Psoas muscle (tissue), 7 donors: ENCODE measurements at regions not wholly inside any gene's neighbourhood (a gene's known extent, or its start where the extent isn't known, plus 50 kb on each side); places are given as distances from the start of the nearest gene placed in this dataset.

Source experiments
- ATAC-seq, 4 donors: fragments of 200-7000 bp; cut with Tn5 transposase; one replicate each; pipeline ENCODE4 v1.9.1; 2020; ENCODE audit warnings: moderate library complexity in 3 of 4, mild to moderate bottlenecking in 2 of 4
- DNase-seq, 2 donors: peaks; one replicate each; pipeline ENCODE4 v3.0.0-alpha.2; 2020
- H3K27ac ChIP-seq: fragments of 200-600 bp; one replicate; pipeline ENCODE4 v1.8.0; 2022
- H3K27me3 ChIP-seq, 3 donors: fragments of 200-600 bp in 1 of 3; one replicate each; pipeline versions ENCODE4 v1.6.1 to v1.8.0; 2013 to 2022; ENCODE audit warnings: low read length in 2 of 3, mild to moderate bottlenecking in 2 of 3, moderate library complexity in 1 of 3; ENCODE audit not compliant: insufficient read depth in 3 of 3
- H3K36me3 ChIP-seq, 2 donors: fragments of 200-600 bp in 1 of 2; one replicate each; pipeline versions ENCODE4 v1.6.1 to v1.8.0; 2013 to 2022; ENCODE audit warnings: low read depth in 1 of 2, mild to moderate bottlenecking in 1 of 2, moderate library complexity in 1 of 2; ENCODE audit not compliant: insufficient read depth in 1 of 2
- H3K4me1 ChIP-seq: fragments of 200-600 bp; one replicate; pipeline ENCODE4 v1.8.0; 2022
- H3K4me3 ChIP-seq: fragments of 200-600 bp; one replicate; pipeline ENCODE4 v1.8.0; 2022; ENCODE audit warnings: mild to moderate bottlenecking
- H3K9me3 ChIP-seq: fragments of 200-600 bp; one replicate; pipeline ENCODE4 v1.8.0; 2022
- CTCF ChIP-seq: fragments of 200-600 bp; IDR thresholded peaks from one replicate; pipeline ENCODE4 v1.8.0; 2022; ENCODE audit warnings: antibody characterized with exemption
- WGBS, 3 donors: extraction: QIAGEN DNeasy Blood & Tissue Kit; methylation state at CpG; one replicate each; pipeline versions ENCODE4 v1.1.6 to v1.1.7; 2013; 5-methylcytosine and 5-hydroxymethylcytosine counted together
- intact Hi-C, 2 donors: fragments of 100-400 bp; cut with DNase I; formaldehyde crosslinking; loops; one replicate each; pipeline versions ENCODE4 v1.11.0 to v1.14.2; 2022
- donor health status: healthy with polysubstance abuse.
- donor health status: DM: no; HTN: no; CAD: no; lungs with moderate emphysema.
- donor health status: Bipolar disorder and iron deficiency.
- donor health status: healthy.
- donor health status: DM: yes; HTN: yes; CAD: no.
- donor health status: DM: no; HTN: no; CAD: no.
- donor health status: DM: yes; HTN: yes; CAD: no.

- no peak for TF ChIP-seq CTCF
- Histone ChIP-seq H3K4me1 (no peaks in the 10 kb centered on the region), H3K4me3 (no peak overlapping the region), H3K9me3 (no peaks in the 10 kb centered on the region), H3K27me3 (no peaks in the 10 kb centered on the region), H3K36me3 (no peaks in the 10 kb centered on the region), H3K27ac (no peak overlapping the region)
- DNase-seq (no peak), ATAC-seq (no peak)
- intact Hi-C loops: no loop called here
- WGBS, 3 donors: 81 to 86% (median 82%) methylated on average over 3 of the region's 3 CpGs
Observed at GRCh38 chr6:120711255-120711654, 623.0 kb downstream of the TBC1D32 start.

GRCh38 chr6:120700001-120700400 is 634.3 kb downstream of the TBC1D32 start:
- H3K4me1 ChIP-seq: no peaks in the 10 kb centered on the region
- intact Hi-C loops: no loop called here
- H3K9me3 ChIP-seq: no peaks in the 10 kb centered on the region
- DNase-seq: no peak
- H3K36me3 ChIP-seq: no peaks in the 10 kb centered on the region
- H3K4me3 ChIP-seq: no peak overlapping the region
- no peak overlapping the region for H3K27ac ChIP-seq
- no peak for ATAC-seq
- 17 to 27% (median 23%) methylated on average over 4 of the region's 4 CpGs for WGBS, 3 donors
- TF ChIP-seq CTCF: no peak
- H3K27me3 ChIP-seq: no peaks in the 10 kb centered on the region

GRCh38 chr6:120686492-120686891 is 647.8 kb downstream of the TBC1D32 start:
- Histone ChIP-seq H3K27ac (no peak overlapping the region), H3K27me3 (no peaks in the 10 kb centered on the region), H3K4me3 (no peak overlapping the region), H3K36me3 (no peaks in the 10 kb centered on the region), H3K9me3 (no peaks in the 10 kb centered on the region), H3K4me1 (no peaks in the 10 kb centered on the region)
- ATAC-seq: no peak
- intact Hi-C loops: no loop called here
- TF ChIP-seq CTCF: no peak
- no peak for DNase-seq
- WGBS, 3 donors: 88 to 91% (median 90%) methylated on average over 3 of the region's 3 CpGs

GRCh38 chr6:120682145-120682544 is 652.1 kb downstream of the TBC1D32 start:
- 73 to 83% (median 78%) methylated on average over 3 of the region's 3 CpGs for WGBS, 3 donors
- DNase-seq (no peak), ATAC-seq (no peak)
- Histone ChIP-seq H3K4me1 (no peaks in the 10 kb centered on the region), H3K9me3 (no peaks in the 10 kb centered on the region), H3K27me3 (no peaks in the 10 kb centered on the region), H3K4me3 (no peak overlapping the region), H3K27ac (no peak overlapping the region), H3K36me3 (no peaks in the 10 kb centered on the region)
- no peak for TF ChIP-seq CTCF
- intact Hi-C loops: no loop called here

- no peaks in the 10 kb centered on the region for H3K36me3 ChIP-seq
- TF ChIP-seq CTCF: no peak
- no peaks in the 10 kb centered on the region for H3K9me3 ChIP-seq
- ATAC-seq (no peak), DNase-seq (no peak)
- H3K27me3 ChIP-seq: no peaks in the 10 kb centered on the region
- WGBS, 3 donors: 48 to 53% (median 51%) methylated on average over 2 of the region's 2 CpGs
- H3K4me1 ChIP-seq: no peaks in the 10 kb centered on the region
- intact Hi-C loops: no loop called here
- H3K4me3 ChIP-seq: no peak overlapping the region
- H3K27ac ChIP-seq: no peak overlapping the region
Observed at GRCh38 chr6:120681204-120681603, 653.1 kb downstream of the TBC1D32 start.
